SK-N-SH treated with all-trans-retinoic acid at 6 μM for 48 hours (cell line): ENCODE measurements at regions not wholly inside any gene's neighbourhood (a gene's known extent, or its start where the extent isn't known, plus 50 kb on each side); places are given as distances from the start of the nearest gene placed in this dataset.

Experiments
- ARNTL ChIP-seq: fragments of 450-650 bp; formaldehyde crosslinking; IDR thresholded peaks from 2 replicates; pipeline ENCODE4 v1.5.0; 2020; ENCODE audit warnings: low read depth, mild to moderate bottlenecking, moderate library complexity, borderline replicate concordance
- BACH2 ChIP-seq: fragments of 250-450 bp; sonication (Bioruptor Pico); IDR thresholded peaks from 2 replicates; pipeline ENCODE4 v1.9.0; 2021; ENCODE audit warnings: mild to moderate bottlenecking, borderline replicate concordance
- CREB5 ChIP-seq: fragments of 250-450 bp; sonication (Bioruptor Pico); IDR thresholded peaks from 2 replicates; pipeline ENCODE4 v1.5.1; 2020; ENCODE audit warnings: low read depth, mild to moderate bottlenecking, moderate library complexity
- CSRNP3 ChIP-seq: fragments of 250-450 bp; sonication (Bioruptor Pico); IDR thresholded peaks from 2 replicates; pipeline ENCODE4 v1.5.1; 2021; ENCODE audit warnings: mild to moderate bottlenecking, moderate library complexity
- GLIS3 ChIP-seq: fragments of 250-450 bp; sonication (Bioruptor Pico); IDR thresholded peaks from 2 replicates; pipeline ENCODE4 v1.5.0; 2020; ENCODE audit warnings: mild to moderate bottlenecking, moderate library complexity
- OSR1 ChIP-seq: fragments of 250-450 bp; sonication (Bioruptor Pico); IDR thresholded peaks from 2 replicates; pipeline ENCODE4 v1.8.0; 2022; ENCODE audit warnings: moderate library complexity, mild to moderate bottlenecking, inconsistent platforms
- PATZ1 ChIP-seq: fragments of 250-450 bp; sonication (Bioruptor Pico); IDR thresholded peaks from 2 replicates; pipeline ENCODE4 v1.8.0; 2020; ENCODE audit warnings: mild to moderate bottlenecking, moderate library complexity, borderline replicate concordance
- RARB ChIP-seq: fragments of 250-450 bp; sonication (Bioruptor Pico); IDR thresholded peaks from 2 replicates; pipeline ENCODE4 v1.8.0; 2021; ENCODE audit warnings: mild to moderate bottlenecking, moderate library complexity
- TCF4 ChIP-seq: fragments of 250-450 bp; sonication (Bioruptor Pico); IDR thresholded peaks from 2 replicates; pipeline ENCODE4 v1.8.0; 2021; ENCODE audit warnings: mild to moderate bottlenecking, moderate library complexity, borderline replicate concordance
- ZFP3 ChIP-seq: fragments of 250-450 bp; sonication (Bioruptor Pico); IDR thresholded peaks from 2 replicates; pipeline ENCODE4 v1.5.0; 2020; ENCODE audit warnings: mild to moderate bottlenecking, moderate library complexity
- ZFP30 ChIP-seq: fragments of 450-650 bp; formaldehyde crosslinking; IDR thresholded peaks from 2 replicates; pipeline ENCODE4 v1.5.0; 2022; ENCODE audit warnings: mild to moderate bottlenecking, moderate library complexity
- ZNF565 ChIP-seq: fragments of 450-650 bp; formaldehyde crosslinking; conservative IDR thresholded peaks from 2 replicates; pipeline ENCODE4 v1.5.0; 2020; ENCODE audit warnings: low read depth, mild to moderate bottlenecking, moderate library complexity
- ZNF70 ChIP-seq: fragments of 450-650 bp; formaldehyde crosslinking; IDR thresholded peaks from 2 replicates; pipeline ENCODE4 v1.5.0; 2020; ENCODE audit warnings: mild to moderate bottlenecking, moderate library complexity
- TF ChIP-seq, protein P1 (sequence below): fragments of 250-450 bp; sonication (Bioruptor Pico); IDR thresholded peaks from 2 replicates; pipeline ENCODE4 v1.8.0; 2021; ENCODE audit warnings: low read depth, mild to moderate bottlenecking, moderate library complexity, borderline replicate concordance

GRCh38 chr6:144853603-144854002 is 568.5 kb downstream of the UTRN start:
- no peak for TF ChIP-seq RARB (CRISPR knock-in tag)
- TF ChIP-seq, protein P1, sequence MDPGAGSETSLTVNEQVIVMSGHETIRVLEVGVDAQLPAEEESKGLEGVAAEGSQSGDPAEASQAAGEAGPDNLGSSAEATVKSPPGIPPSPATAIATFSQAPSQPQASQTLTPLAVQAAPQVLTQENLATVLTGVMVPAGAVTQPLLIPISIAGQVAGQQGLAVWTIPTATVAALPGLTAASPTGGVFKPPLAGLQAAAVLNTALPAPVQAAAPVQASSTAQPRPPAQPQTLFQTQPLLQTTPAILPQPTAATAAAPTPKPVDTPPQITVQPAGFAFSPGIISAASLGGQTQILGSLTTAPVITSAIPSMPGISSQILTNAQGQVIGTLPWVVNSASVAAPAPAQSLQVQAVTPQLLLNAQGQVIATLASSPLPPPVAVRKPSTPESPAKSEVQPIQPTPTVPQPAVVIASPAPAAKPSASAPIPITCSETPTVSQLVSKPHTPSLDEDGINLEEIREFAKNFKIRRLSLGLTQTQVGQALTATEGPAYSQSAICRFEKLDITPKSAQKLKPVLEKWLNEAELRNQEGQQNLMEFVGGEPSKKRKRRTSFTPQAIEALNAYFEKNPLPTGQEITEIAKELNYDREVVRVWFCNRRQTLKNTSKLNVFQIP: no peak
- TF ChIP-seq PATZ1 (CRISPR knock-in tag): no peak
- no peak for TF ChIP-seq TCF4 (CRISPR knock-in tag)
- TF ChIP-seq CSRNP3: no peak
- no peak for TF ChIP-seq ZNF565 (CRISPR knock-in tag)
- no peak for TF ChIP-seq ZNF70 (CRISPR knock-in tag)
- TF ChIP-seq ARNTL: no peak
- no peak for TF ChIP-seq CREB5 (CRISPR knock-in tag)
- no peak for TF ChIP-seq ZFP3 (CRISPR knock-in tag)
- TF ChIP-seq GLIS3 (CRISPR knock-in tag): no peak
- no peak for TF ChIP-seq BACH2 (CRISPR knock-in tag)
- TF ChIP-seq ZFP30 (CRISPR knock-in tag): no peak
- TF ChIP-seq OSR1 (CRISPR knock-in tag): no peak
